PFSK-1 (cell line): ENCODE measurements at regions not wholly inside any gene's neighbourhood (a gene's known extent, or its start where the extent isn't known, plus 50 kb on each side); places are given as distances from the start of the nearest gene placed in this dataset.

Experiments used
- POLR2AphosphoS5 ChIP-seq: IDR thresholded peaks from 2 replicates; pipeline ENCODE4 v1.6.1; 2012; ENCODE audit warnings: low read depth, mild to moderate bottlenecking, control low read depth, low read length, moderate library complexity
- REST ChIP-seq, 2 experiments: IDR thresholded peaks; 2 replicates each; pipeline versions ENCODE4 v1.6.1 to v1.8.0; 2011 to 2012; ENCODE audit warnings: low read depth in 2 of 2, low read length in 2 of 2, control low read depth in 1 of 2, inconsistent platforms in 1 of 2, mild to moderate bottlenecking in 1 of 2, moderate library complexity in 1 of 2; ENCODE audit not compliant: insufficient read depth in 1 of 2

GRCh38 chr10:4306871-4307270 is 519.1 kb upstream of the AKR1E2 start:
- TF ChIP-seq POLR2AphosphoS5 (no peak), REST (IDR thresholded peaks at IDR 0.05; ENCODE audit: insufficient read depth in 1 of 2, low read depth in 2 of 2, low read length in 2 of 2) (no peak)
